NCI-H446 (cell line): ENCODE measurements at regions not wholly inside any gene's neighbourhood (a gene's known extent, or its start where the extent isn't known, plus 50 kb on each side); places are given as distances from the start of the nearest gene placed in this dataset.
A peak's percentile ranks its signal among the peaks of the same experiment; 100 is the strongest.
"Not testable (repeated sequence)": the region's sequence is repeated elsewhere in the genome, so short reads cannot be mapped to it uniquely, and the experiment has no call there.

Source experiments
- DNase-seq, 2 experiments: peaks; one replicate each; lab custom pipeline; 2025; lab: John Stamatoyannopoulos, UW

DNA sequence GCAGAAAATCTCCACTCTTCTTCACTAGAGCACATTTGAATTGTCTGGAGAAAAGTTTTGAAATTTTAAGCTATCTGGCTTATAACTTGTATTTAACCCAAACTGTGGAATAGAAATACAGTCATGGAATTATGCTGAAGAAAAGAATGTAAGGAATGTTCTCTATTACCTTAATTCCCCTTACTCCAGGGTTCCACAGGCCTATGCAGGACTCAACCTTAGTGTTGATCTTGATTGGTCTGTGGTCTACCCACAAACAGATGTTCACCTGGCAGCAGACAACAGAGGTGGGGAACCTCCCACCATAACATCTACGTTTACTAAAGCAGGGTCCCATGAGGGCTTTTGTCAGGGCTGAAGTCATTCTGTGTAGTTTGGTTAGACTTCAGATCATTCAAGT is 189.3 kb upstream of the GPRIN3 start:
- DNase-seq: no peak

DNA sequence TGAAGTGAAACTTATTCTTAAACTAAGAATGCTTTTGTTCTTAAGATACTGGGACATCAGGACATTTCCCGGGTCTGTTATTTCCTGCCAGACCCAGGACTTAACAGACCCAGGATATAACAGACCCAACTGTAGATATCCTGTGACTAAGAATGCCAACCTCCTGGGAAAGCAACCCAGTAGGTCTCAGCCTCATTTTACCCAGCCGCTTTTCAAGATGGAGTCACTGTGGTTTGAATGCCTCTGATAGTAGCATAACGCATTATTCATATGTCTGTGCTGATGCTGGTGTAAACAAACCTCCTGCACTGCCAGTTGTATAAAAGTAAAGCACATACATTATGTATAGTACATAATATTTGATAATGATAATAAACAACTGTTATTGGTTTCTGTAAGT is 185.8 kb upstream of the GPRIN3 start:
- DNase-seq: no peak

DNA sequence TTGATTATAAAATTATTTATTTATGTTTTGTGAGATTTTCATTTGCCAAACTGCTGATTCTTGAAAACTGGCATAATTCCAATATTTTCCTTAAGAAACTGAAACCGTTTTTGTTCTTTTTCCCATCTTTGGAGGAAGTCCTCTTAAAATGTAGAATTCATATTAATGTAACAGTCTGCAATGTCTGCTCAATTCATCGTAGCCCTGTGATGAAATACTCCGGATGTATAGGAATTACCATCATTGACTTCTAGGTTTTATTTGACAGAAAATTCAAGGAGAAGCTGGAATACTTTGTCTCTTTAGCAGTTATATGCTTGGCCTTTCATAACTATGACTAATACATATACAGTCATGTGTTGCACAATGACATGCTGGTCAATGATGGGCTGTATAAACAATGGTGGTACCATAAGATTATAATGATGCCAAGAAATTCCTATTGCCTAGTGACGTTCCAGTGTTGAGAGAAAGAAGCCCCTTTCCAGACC is 185.0 kb upstream of the GPRIN3 start:
- DNase-seq: no peak

DNA sequence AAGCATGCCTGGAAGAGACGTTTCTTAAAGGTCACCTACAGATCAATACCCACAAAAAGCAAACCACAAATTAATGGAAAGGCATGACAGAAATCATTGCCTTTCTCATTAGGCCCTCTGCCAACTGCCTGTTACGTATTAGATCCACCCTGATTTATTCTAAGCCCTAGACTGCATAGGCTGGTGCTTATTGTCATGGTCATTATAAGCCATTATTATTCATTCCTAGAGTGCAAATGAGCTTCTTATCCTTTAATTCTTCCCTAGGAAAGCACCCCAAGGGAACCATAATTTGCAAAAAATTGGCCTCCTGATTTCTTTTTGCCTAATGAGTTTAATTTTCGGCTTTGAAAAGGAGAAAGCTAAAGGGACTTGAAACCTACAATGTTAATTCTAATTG is 184.2 kb upstream of the GPRIN3 start:
- DNase-seq: no peak

DNA sequence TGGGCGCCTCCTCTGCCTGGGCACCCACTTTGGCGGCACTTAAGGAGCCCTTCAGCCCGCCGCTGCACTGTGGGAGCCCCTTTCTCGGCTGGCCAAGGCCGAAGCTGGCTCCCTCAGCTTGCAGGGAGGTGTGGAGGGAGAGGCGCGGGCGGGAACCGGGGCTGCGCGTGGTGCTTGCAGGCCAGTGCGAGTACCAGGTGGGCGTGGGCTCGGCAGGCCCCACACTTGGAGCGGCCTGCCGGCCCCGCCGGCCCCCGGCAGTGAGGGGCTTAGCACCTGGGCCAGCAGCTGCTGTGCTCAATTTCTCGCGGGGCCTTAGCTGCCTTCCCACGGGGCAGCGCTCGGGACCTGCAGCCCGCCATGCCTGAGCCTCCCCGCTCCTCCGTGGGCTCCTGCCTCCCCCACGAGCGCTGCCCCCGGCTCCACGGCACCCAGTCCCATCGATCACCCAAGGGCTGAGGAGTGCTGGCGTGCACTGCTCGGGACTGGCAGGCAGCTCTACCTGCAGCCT is 182.4 kb upstream of the GPRIN3 start:
- DNase-seq: not testable (repeated sequence)

DNA sequence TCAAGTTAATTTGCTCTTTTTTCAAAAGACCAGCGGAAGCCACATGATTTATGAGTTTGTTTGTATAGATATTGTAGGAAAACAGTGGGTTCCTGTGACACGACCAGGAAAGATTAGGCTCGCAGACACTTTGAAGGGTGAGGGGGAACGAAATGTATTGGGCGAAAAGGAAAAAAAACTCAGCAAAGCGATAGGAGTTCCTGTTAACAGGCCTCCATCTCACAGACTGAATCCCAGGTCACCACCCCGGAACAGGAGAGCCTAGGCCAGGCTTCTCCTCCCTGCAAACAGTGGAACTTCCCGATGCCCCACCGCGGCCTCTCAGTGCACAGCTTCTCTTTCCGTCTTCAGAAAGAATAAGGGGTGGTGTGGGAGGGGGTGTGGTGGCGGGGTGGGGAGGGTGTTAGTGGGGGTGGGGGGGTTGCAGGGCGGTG is 181.8 kb upstream of the GPRIN3 start:
- no peak for DNase-seq

- no peak for DNase-seq
Measured at GRCh38 chr4:89488736-89489135, 181.1 kb upstream of the GPRIN3 start.

- DNase-seq: no peak
Measured at GRCh38 chr4:89486673-89487072, 179.1 kb upstream of the GPRIN3 start.

DNA sequence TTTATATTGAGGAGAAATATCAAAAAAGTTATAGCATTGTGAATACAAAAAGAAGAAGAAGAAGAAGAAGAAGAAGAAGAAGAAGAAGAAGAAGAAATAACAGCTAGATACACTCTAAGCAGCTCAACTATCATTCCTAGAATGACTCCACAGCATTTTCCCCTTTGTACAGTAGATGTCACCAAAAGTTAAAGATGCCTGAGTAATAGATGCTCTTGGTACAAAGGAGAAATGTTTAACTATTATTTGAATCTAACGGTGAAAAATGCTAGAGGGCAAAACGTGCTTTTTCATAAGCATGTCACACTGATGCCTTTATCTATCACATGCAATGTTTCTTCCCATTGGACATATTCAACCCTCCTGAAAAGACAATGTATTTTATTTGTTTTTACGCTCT is 178.4 kb upstream of the GPRIN3 start:
- peak in 1 of 2 experiments; percentile 37 for DNase-seq

GRCh38 chr4:89483833-89484232 is 176.2 kb upstream of the GPRIN3 start:
- no peak for DNase-seq

DNA sequence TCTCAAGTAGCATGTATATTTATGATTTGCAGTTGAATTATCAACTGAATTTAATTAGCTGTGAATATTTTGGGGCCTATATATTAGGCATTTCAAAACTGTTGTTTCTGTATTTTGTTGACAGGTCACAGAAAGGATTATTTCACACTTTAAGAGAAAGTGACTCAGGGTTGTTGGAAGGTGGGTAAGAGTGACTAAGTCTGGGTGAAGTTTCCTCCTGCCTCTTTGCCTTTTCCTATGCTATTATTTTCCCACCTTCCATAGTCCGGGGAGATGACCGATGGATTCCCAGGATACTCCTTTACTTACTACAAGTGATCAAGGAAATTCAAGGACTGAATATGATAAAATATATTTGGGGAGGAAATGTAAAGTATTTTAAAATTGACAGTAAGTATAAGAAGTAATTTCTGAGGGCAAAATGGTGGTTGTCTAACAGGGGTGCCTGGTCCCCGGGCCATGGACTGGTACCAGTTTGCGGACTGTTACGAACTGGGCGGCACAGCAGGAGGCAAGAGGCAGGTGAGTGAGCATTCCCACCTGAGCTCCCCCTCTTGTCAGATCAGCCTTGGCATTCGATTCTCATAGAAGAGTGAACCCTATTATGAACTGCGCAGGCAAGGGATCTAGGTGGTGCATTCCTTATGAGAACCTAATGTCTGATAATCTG is 175.5 kb upstream of the GPRIN3 start:
- no peak for DNase-seq

DNA sequence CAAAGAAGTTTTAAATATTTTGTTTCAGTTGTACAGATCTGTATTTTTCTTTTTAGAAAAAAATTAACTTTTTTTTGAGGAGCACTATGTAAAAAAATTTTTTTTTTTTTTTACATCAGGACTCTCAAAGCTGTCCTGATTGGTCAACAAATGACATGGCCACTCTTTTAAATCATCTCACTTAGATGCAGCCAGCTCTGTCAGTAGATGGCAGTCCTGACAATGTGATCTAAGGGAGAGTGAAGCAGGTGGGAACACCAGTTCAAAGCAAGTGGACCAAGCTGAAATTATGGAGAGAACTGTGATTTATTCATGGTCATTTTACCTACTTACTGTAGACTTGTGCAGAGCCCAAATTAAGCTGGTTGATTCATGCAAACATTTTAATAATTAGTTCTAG is 174.7 kb upstream of the GPRIN3 start:
- DNase-seq: peak; percentile 18 to 42

DNA sequence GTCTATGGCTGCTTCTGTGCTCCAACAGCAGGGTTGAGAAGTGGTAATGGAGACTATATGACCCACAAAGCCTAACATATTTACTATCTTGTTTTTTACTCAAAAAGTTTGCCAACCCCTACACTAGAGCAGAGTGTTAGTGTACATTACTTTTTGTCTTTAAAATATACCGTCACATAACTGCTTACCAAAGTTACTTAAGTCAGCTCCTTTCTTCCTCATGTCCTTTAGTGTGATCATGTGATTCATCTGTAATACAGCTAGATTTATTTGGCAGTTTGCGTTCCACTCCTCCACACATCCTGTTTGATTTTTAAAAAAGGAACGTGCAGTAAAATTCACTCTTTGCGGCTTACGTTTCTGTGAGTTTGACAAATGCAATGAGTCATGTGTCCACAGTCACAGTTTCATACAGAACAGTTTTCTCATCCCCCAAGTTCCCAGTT is 162.4 kb upstream of the GPRIN3 start:
- DNase-seq: no peak

DNA sequence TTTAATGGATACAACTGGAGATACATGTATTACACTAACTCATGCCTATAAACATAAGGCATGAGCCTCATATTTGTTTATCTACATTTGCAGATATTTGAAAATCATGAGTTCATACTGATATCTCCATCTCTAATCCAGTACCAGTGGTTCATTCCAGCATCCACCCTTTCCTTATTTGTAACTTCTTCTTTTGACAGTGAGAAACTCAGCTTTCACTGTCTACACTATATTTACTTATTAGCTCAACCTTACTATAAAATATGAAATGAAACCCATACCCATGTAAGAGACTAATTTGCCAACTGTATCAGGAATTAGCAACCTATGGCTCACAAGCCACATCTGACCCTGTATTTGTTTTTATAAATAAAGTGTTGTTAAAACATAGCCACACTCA is 161.9 kb upstream of the GPRIN3 start:
- no peak for DNase-seq

GRCh38 chr4:89468602-89469001 is 161.0 kb upstream of the GPRIN3 start:
- DNase-seq: no peak

- no peak for DNase-seq
Measured at GRCh38 chr4:89463341-89463740, 155.7 kb upstream of the GPRIN3 start.

DNA sequence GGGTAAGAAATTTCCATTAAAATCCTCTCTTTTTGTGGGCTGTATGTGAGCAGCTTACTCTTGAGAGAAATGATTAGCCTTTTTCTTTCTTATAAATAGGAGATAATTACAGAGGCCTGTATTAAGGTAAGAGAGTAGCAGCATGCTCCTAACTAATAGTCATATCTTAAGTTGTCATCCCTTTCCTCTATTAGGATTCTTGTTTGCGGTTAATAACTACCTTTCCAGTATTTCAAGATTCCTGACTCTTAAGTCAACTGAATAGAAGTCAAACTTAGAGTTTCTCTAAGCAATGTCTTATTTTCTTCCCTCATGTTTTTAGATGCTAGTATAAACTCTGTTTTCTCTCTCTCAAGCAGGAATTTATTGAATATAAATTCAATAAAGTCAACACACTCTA is 139.9 kb upstream of the GPRIN3 start:
- no peak for DNase-seq

DNA sequence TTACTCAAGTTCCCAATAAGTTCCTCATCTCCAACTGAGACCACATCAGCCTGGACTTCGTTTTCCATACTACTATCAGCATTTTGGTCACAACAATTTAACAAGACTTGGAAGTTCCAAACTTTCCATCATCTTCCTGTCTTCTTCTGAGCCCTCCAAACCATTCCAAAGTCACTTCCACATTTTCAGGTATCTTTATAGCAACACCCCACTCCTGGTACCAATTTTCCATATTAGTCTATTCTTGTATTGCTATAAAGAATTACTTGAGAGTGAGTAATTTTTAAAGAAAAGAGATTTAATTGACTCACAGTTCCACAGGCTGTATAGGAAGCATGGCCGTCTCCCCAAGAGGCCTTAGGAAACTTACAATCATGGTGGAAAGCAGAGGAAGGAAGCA is 138.6 kb upstream of the GPRIN3 start:
- no peak for DNase-seq

GRCh38 chr4:89439533-89439932 is 131.9 kb upstream of the GPRIN3 start:
- DNase-seq: no peak

DNA sequence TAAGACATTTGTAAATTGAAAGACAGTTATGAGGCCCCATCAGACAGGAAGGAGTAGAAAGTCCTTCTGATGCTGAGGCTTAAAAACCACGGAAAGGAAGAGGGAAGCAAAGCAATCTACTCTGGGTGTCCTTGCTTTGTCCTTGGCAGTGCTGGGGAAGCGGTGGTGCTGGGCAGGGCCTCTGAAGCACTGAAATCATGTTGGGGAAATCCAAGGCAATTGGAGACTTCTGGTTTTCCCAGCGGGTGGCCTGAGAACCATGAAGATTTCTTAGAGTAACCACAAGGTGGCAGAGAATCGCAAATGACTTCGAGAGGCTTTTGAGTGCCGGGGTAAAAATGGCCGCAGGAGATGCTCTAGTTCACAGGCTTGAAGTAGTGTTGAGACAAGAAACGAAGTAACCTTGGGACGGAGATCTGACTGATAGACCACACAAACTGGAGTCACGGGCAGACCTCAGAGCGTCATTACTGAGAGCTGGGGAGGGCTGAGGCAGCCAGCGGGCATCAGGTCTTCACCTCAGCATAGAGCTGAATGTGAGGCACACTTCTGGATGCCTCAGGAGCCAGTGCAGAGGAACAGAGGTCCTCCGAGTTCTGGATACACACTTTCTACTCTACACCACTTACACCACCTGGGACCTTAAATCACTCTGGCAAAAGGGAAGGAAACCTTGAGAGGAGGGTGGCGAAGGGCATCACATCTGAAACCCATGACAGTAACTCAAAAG is 130.7 kb upstream of the GPRIN3 start:
- peak in 1 of 2 experiments; percentile 46 for DNase-seq

DNA sequence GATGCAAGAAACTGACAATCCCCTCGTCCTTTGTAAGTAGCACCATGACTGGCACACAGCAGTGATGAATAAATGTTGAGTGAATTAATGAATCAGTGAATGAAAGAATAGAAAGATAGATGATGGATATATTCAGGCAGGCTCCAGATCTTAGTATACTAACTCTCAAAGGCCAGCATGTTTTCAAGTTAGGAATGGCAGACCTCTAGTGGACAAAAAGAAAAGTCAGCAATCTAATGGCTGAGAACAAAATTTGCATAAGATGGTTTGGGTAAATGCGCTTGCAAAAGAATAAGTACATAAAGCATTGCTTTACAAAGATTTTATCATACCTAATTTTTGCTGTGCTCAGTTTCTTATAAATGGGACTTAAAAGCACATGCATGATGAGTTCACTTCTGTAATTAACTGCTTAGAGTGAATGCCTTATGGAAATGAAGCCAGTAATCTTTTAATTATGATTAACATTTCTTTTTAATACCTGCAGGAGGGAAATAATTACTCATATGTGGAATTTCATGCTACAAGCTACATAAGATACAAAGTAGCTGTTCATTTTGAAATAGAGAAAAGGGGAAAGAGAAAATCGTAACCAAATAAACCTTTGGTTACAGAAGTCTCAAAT is 126.9 kb upstream of the GPRIN3 start:
- DNase-seq: peak in 1 of 2 experiments; percentile 24

GRCh38 chr4:89427782-89428181 is 120.2 kb upstream of the GPRIN3 start:
- DNase-seq: no peak

DNA sequence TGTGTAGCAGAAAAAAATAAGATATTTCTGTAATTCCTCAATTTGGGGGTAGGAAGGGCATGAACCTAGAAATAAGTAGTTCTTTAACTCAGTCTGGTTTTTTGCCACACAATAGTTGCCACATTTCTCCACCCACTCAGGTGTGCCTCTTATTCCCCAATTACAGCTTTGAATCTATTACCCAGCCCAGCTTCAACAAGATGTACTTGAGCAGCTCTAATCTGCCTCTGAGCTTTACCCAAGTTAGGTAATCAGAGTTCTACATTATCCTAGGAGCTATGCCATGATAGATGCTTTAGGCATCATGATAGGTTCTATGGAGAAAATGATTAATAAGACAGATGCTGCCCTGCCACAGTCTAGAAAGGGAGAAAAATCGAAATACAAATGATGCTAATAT is 117.4 kb upstream of the GPRIN3 start:
- DNase-seq: no peak
